DND-41 (cell line): ENCODE measurements at regions not wholly inside any gene's neighbourhood (a gene's known extent, or its start where the extent isn't known, plus 50 kb on each side); places are given as distances from the start of the nearest gene placed in this dataset.
A peak's percentile ranks its signal among the peaks of the same experiment; 100 is the strongest.
"Not testable (repeated sequence)": the region's sequence is repeated elsewhere in the genome, so short reads cannot be mapped to it uniquely, and the experiment has no call there.

Experiments used
- ATAC-seq: fragments of 200-7000 bp; cut with Tn5 transposase; 3 replicates; pipeline ENCODE4 v1.9.1; 2021; ENCODE audit warnings: low read depth; ENCODE audit not compliant: insufficient read depth
- DNase-seq: peaks from one replicate; pipeline ENCODE4 v3.0.0-alpha.2; 2020
- H2AFZ ChIP-seq: 2 replicates; pipeline ENCODE4 v1.6.0; 2012; ENCODE audit warnings: low read depth, low read length
- H3K27ac ChIP-seq: 2 replicates; pipeline ENCODE4 v1.5.1; 2012; ENCODE audit warnings: low read length, inconsistent platforms
- H3K27me3 ChIP-seq: fragments of 200-600 bp; sonication (generic); 2 replicates; pipeline ENCODE4 v1.6.0; 2012; ENCODE audit warnings: low read length, mild to moderate bottlenecking, inconsistent platforms; ENCODE audit not compliant: insufficient read depth, poor library complexity
- H3K36me3 ChIP-seq: 2 replicates; pipeline ENCODE4 v1.5.1; 2012; ENCODE audit warnings: low read length, inconsistent platforms; ENCODE audit not compliant: insufficient read depth
- H3K4me1 ChIP-seq: 2 replicates; pipeline ENCODE4 v1.5.1; 2012; ENCODE audit warnings: mild to moderate bottlenecking, low read length; ENCODE audit not compliant: insufficient read depth
- H3K4me2 ChIP-seq: 2 replicates; pipeline ENCODE4 v1.6.0; 2012; ENCODE audit warnings: mild to moderate bottlenecking, moderate library complexity, low read length, inconsistent platforms; ENCODE audit not compliant: insufficient read depth
- H3K4me3 ChIP-seq, 2 experiments: fragments of 200-600 bp in 1 of 2; shearing (Covaris generic) in 1 of 2; 2 replicates each; pipeline ENCODE4 v1.5.1; 2012 to 2016; ENCODE audit warnings: inconsistent platforms in 2 of 2, low read length in 2 of 2, mild to moderate bottlenecking in 2 of 2, low read depth in 1 of 2, moderate library complexity in 1 of 2
- H3K79me2 ChIP-seq: 2 replicates; pipeline ENCODE4 v1.6.0; 2012; ENCODE audit warnings: low read length, inconsistent platforms; ENCODE audit not compliant: insufficient read depth
- H3K9ac ChIP-seq: 2 replicates; pipeline ENCODE4 v1.6.0; 2012; ENCODE audit warnings: low read depth, mild to moderate bottlenecking, inconsistent platforms, low read length, moderate library complexity
- H3K9me3 ChIP-seq: 2 replicates; pipeline ENCODE4 v1.5.1; 2012; ENCODE audit warnings: low read length, moderate library complexity, mild to moderate bottlenecking, inconsistent platforms; ENCODE audit not compliant: insufficient read depth, severe bottlenecking
- H4K20me1 ChIP-seq: 2 replicates; pipeline ENCODE4 v1.6.0; 2012; ENCODE audit warnings: low read length; ENCODE audit not compliant: insufficient read depth
- EZH2 ChIP-seq: IDR thresholded peaks from 3 replicates; pipeline ENCODE4 v1.6.1; 2012; ENCODE audit warnings: borderline replicate concordance, low read depth, mild to moderate bottlenecking, moderate library complexity, low read length, inconsistent platforms; ENCODE audit not compliant: severe bottlenecking
- TF ChIP-seq, protein P1 (sequence below): IDR thresholded peaks from 2 replicates; pipeline ENCODE4 v1.5.1; 2012; ENCODE audit warnings: borderline replicate concordance, low read length, moderate library complexity, mild to moderate bottlenecking; ENCODE audit not compliant: poor library complexity, severe bottlenecking; ENCODE audit errors: extremely low read depth

DNA sequence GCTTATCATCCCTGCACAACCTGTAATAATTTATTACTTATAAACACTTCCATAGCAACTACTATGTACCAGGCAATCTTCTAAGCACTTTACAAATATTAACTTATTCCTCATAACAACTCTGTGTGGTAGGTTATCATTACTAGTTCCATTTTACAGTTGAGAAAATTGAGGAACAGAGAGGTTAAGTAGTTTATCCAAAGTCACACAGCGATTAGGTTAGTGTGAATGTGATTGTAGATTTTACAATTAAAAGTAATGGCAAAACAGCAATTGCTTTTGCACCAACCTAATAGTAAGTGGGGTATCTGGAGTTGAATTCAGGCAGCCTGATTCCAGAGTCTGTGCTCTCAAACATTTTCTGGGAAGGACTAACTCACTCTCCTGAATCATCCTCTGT lies 348.9 kb downstream of the NKX6-1 start:
- DNase-seq (no peak), ATAC-seq (no peak)
- no peak for TF ChIP-seq EZH2
- TF ChIP-seq, protein P1, sequence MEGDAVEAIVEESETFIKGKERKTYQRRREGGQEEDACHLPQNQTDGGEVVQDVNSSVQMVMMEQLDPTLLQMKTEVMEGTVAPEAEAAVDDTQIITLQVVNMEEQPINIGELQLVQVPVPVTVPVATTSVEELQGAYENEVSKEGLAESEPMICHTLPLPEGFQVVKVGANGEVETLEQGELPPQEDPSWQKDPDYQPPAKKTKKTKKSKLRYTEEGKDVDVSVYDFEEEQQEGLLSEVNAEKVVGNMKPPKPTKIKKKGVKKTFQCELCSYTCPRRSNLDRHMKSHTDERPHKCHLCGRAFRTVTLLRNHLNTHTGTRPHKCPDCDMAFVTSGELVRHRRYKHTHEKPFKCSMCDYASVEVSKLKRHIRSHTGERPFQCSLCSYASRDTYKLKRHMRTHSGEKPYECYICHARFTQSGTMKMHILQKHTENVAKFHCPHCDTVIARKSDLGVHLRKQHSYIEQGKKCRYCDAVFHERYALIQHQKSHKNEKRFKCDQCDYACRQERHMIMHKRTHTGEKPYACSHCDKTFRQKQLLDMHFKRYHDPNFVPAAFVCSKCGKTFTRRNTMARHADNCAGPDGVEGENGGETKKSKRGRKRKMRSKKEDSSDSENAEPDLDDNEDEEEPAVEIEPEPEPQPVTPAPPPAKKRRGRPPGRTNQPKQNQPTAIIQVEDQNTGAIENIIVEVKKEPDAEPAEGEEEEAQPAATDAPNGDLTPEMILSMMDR, result no peak
- Histone ChIP-seq H4K20me1 (no peaks in the 10 kb centered on the region), H2AFZ (no peak overlapping the region), H3K9ac (no peak overlapping the region), H3K4me1 (no peaks in the 10 kb centered on the region), H3K27ac (no peak overlapping the region), H3K36me3 (no peaks in the 10 kb centered on the region), H3K4me2 (no peak overlapping the region), H3K79me2 (no peaks in the 10 kb centered on the region), H3K9me3 (no peaks in the 10 kb centered on the region), H3K27me3 (no peaks in the 10 kb centered on the region), H3K4me3 (no peak overlapping the region)

DNA sequence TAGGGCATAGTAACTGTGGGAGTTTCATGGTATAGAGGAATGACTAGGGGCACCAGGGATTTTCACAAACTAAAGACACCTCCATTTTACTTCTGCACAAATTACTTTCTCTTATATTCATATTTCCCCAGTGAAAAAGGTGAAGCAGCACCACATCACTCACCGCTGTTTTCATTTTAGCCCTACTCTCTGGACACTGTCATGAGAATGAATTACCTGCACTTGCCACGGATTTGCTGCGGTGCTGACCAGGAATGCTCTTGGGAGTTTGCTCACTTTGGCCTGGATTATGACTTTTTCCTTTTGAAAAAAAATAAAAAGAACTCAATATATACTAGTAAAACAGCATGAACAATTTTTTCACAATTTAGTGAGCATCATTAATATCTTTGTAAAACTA lies 351.3 kb downstream of the NKX6-1 start:
- Histone ChIP-seq H2AFZ (no peak overlapping the region), H3K4me3 (no peak overlapping the region), H3K9me3 (no peaks in the 10 kb centered on the region), H3K4me1 (no peaks in the 10 kb centered on the region), H3K4me2 (no peak overlapping the region), H3K79me2 (no peaks in the 10 kb centered on the region), H3K36me3 (no peaks in the 10 kb centered on the region), H3K27ac (no peak overlapping the region), H4K20me1 (no peaks in the 10 kb centered on the region), H3K27me3 (no peaks in the 10 kb centered on the region), H3K9ac (no peak overlapping the region)
- ATAC-seq, result no peak
- TF ChIP-seq, protein P1, result no peak
- TF ChIP-seq EZH2, result no peak
- no peak for DNase-seq

DNA sequence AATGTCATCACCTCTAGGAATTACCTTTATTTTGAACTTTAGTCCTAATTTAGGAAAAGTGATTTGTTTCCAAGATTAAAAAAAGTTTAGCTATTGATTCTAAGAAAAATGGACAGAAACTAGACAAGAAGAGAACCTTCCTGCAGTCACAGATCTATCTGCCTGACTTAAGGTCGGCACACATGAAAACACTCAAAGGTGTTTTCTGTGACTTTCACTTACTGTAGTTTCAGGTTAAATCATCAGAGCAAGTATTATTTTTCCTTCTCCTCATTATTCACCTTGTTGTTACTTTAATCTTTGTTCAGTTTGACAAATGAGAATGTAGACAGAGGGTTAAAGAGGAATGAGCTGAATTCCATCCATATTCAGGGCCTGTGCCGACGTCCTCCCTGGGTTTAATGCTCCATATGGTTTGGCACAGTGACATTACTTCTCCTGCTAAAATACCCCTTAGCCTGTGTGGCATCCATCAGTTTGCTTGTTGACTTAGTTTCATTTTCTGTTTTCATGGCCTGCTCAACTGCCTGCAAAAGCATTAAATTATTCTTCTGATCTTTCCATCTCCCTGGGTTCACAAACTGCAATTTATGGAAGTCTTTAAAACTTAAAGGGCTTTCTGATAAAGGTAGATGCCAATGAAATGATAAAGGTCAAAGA lies 352.7 kb downstream of the NKX6-1 start:
- DNase-seq (no peak), ATAC-seq (peak; percentile 64)
- no peak overlapping the region for H3K27ac ChIP-seq
- H3K4me3 ChIP-seq, result no peak overlapping the region
- no peaks in the 10 kb centered on the region for H3K4me1 ChIP-seq
- no peak overlapping the region for H2AFZ ChIP-seq
- no peaks in the 10 kb centered on the region for H3K36me3 ChIP-seq
- no peaks in the 10 kb centered on the region for H4K20me1 ChIP-seq
- H3K9ac ChIP-seq, result no peak overlapping the region
- no peak overlapping the region; the same call in 1 of the 2 replicates for H3K4me2 ChIP-seq
- TF ChIP-seq, protein P1, result no peak
- TF ChIP-seq EZH2, result no peak
- H3K9me3 ChIP-seq, result no peaks in the 10 kb centered on the region
- H3K79me2 ChIP-seq, result no peaks in the 10 kb centered on the region
- H3K27me3 ChIP-seq, result no peaks in the 10 kb centered on the region

DNA sequence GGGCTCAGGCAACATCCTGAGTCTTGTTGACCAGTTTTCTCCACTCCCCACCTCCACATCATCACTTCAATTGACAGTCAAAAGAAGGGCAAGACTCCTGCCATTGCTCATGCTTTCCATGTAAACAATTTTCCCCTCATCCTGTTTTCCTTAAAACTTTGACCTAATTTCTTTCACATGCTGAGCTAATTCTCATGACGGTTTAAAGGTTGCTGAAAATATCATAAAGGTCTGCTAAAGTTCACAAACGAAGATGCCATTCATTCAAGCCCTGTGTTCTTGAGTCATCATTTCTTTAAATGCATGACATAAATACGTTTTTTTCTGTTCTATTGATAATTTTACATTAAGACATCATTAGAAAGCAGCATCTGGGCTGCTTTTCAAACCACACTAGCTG lies 353.9 kb downstream of the NKX6-1 start:
- Histone ChIP-seq H3K36me3 (no peaks in the 10 kb centered on the region), H3K27ac (no peak overlapping the region), H3K4me1 (no peaks in the 10 kb centered on the region), H3K4me3 (no peak overlapping the region), H3K79me2 (no peaks in the 10 kb centered on the region), H3K9me3 (no peaks in the 10 kb centered on the region), H3K9ac (no peak overlapping the region), H3K27me3 (no peaks in the 10 kb centered on the region), H2AFZ (no peak overlapping the region), H3K4me2 (no peak overlapping the region), H4K20me1 (no peaks in the 10 kb centered on the region)
- DNase-seq (no peak), ATAC-seq (no peak)
- TF ChIP-seq EZH2, result no peak
- TF ChIP-seq, protein P1, result no peak

DNA sequence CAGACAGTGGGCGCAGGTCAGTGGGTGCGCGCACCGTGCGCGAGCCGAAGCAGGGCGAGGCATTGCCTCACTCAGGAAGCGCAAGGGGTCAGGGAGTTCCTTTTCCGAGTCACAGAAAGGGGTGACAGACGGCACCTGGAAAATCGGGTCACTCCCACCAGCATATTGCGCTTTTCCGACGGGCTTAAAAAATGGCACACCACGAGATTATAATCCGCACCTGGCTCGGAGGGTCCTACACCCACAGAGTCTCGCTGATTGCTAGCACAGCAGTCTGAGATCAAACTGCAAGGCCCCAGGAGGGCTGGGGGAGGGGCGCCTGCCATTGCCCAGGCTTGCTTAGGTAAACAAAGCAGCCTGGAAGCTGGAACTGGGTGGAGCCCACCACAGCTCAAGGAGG lies 372.2 kb downstream of the NKX6-1 start:
- not testable (repeated sequence) for H3K4me3 ChIP-seq, H3K79me2 ChIP-seq, H2AFZ ChIP-seq, H3K9me3 ChIP-seq, H3K9ac ChIP-seq, H4K20me1 ChIP-seq, H3K4me2 ChIP-seq, H3K4me1 ChIP-seq, H3K27me3 ChIP-seq, H3K36me3 ChIP-seq, ATAC-seq, H3K27ac ChIP-seq
- DNase-seq, result peak; percentile 17
